Right lobe of liver (tissue), 6 donors: ENCODE measurements at regions not wholly inside any gene's neighbourhood (a gene's known extent, or its start where the extent isn't known, plus 50 kb on each side); places are given as distances from the start of the nearest gene placed in this dataset.

Experiments used
- ATAC-seq, 4 donors: fragments of 200-7000 bp; cut with Tn5 transposase; one replicate each; pipeline ENCODE4 v1.9.1; 2020; ENCODE audit warnings: mild to moderate bottlenecking in 4 of 4, moderate library complexity in 4 of 4
- DNase-seq, 3 donors: peaks; one replicate each; pipeline ENCODE4 v3.0.0-alpha.2; 2020
- H3K27ac ChIP-seq, 3 donors: fragments of 200-600 bp; one replicate each; pipeline ENCODE4 v1.8.0; 2022
- H3K27me3 ChIP-seq, 2 donors: fragments of 200-600 bp; one replicate each; pipeline ENCODE4 v1.8.0; 2022
- H3K36me3 ChIP-seq, 4 donors: fragments of 200-600 bp; sonication (generic) in 1 of 4; one replicate each; pipeline versions ENCODE4 v1.5.1 to v1.8.0; 2017 to 2022; ENCODE audit warnings: control low read depth in 1 of 4
- H3K4me1 ChIP-seq, 4 donors: fragments of 200-600 bp; sonication (generic) in 1 of 4; one replicate each; pipeline versions ENCODE4 v1.5.1 to v1.8.0; 2017 to 2022; ENCODE audit warnings: control low read depth in 1 of 4
- H3K4me3 ChIP-seq, 3 donors: fragments of 200-600 bp; one replicate each; pipeline ENCODE4 v1.8.0; 2022
- H3K9me3 ChIP-seq, 4 donors: fragments of 200-600 bp; sonication (generic) in 1 of 4; one replicate each; pipeline versions ENCODE4 v1.5.1 to v1.8.0; 2017 to 2022; ENCODE audit warnings: control low read depth in 1 of 4
- CTCF ChIP-seq, 4 donors: fragments of 200-600 bp in 3 of 4; fragments of 450-650 bp in 1 of 4; IDR thresholded peaks; one replicate each; pipeline versions ENCODE4 v1.5.1 to v1.8.0; 2016 to 2022; ENCODE audit warnings: antibody characterized with exemption in 4 of 4, mild to moderate bottlenecking in 2 of 4
- POLR2A ChIP-seq: fragments of 450-650 bp; IDR thresholded peaks from one replicate; pipeline ENCODE4 v1.6.1; 2017; ENCODE audit warnings: antibody characterized with exemption, mild to moderate bottlenecking
- WGBS: methylation state at CpG from one replicate; pipeline ENCODE4 v1.1.6; 2018; ENCODE audit warnings: low coverage, low lambda C conversion rate; ENCODE audit not compliant: insufficient coverage; ENCODE audit errors: missing lambda C conversion rate; 5-methylcytosine and 5-hydroxymethylcytosine counted together
- intact Hi-C, 2 donors: fragments of 100-400 bp; cut with DNase I; formaldehyde crosslinking; loops; one replicate each; pipeline versions ENCODE4 v1.11.2 to v1.14.1; 2022
- donor health status: DM: no; HTN: yes; CAD: no.
- donor health status: DM: no; HTN: no; CAD: no.
- donor health status: DM: no; HTN: no; CAD: no.
- donor health status: DM: no; HTN: yes; CAD: no.
- donor health status: DM: no; HTN: yes; CAD: no.

GRCh38 chr4:82017680-82018079, 356.1 kb downstream of the HNRNPD start:
- intact Hi-C loops = no loop called here
- Histone ChIP-seq H3K4me3 (no peak overlapping the region), H3K27me3 (no peaks in the 10 kb centered on the region), H3K27ac (no peak overlapping the region), H3K36me3 (no peaks in the 10 kb centered on the region), H3K9me3 (no peaks in the 10 kb centered on the region), H3K4me1 (no peaks in the 10 kb centered on the region)
- TF ChIP-seq CTCF (IDR thresholded peaks at IDR 0.05) (no peak), POLR2A (no peak)
- no peak for ATAC-seq
- DNase-seq = no peak
- 83% methylated on average over 1 of the region's 2 CpGs for WGBS

GRCh38 chr4:82005158-82005557, 368.6 kb downstream of the HNRNPD start:
- Histone ChIP-seq H3K4me1 (no peaks in the 10 kb centered on the region), H3K4me3 (no peak overlapping the region), H3K27me3 (no peaks in the 10 kb centered on the region), H3K27ac (no peak overlapping the region), H3K9me3 (no peaks in the 10 kb centered on the region), H3K36me3 (no peaks in the 10 kb centered on the region)
- TF ChIP-seq POLR2A (no peak), CTCF (IDR thresholded peaks at IDR 0.05) (no peak)
- DNase-seq (no peak), ATAC-seq (no peak)
- intact Hi-C loops = no loop called here
- WGBS = 50% methylated on average over 1 of the region's 1 CpG

- DNase-seq = no peak
- 76% methylated on average over 2 of the region's 2 CpGs for WGBS
- TF ChIP-seq POLR2A = no peak
- no peak for TF ChIP-seq CTCF (IDR thresholded peaks at IDR 0.05)
- no peaks in the 10 kb centered on the region for H3K9me3 ChIP-seq
- H3K36me3 ChIP-seq = no peaks in the 10 kb centered on the region
- no peaks in the 10 kb centered on the region for H3K27me3 ChIP-seq
- no peak overlapping the region for H3K4me3 ChIP-seq
- ATAC-seq = no peak
- H3K27ac ChIP-seq = no peak overlapping the region
- H3K4me1 ChIP-seq = no peaks in the 10 kb centered on the region
- intact Hi-C loops = no loop called here
Observed at GRCh38 chr4:81997313-81997712, 376.5 kb downstream of the HNRNPD start.

GRCh38 chr4:81990898-81991297, 382.9 kb downstream of the HNRNPD start:
- TF ChIP-seq CTCF (IDR thresholded peaks at IDR 0.05) = no peak
- DNase-seq = no peak
- ATAC-seq = no peak
- no peaks in the 10 kb centered on the region for H3K27me3 ChIP-seq
- no peak overlapping the region for H3K27ac ChIP-seq
- 38% methylated on average over 1 of the region's 1 CpG for WGBS
- H3K9me3 ChIP-seq = no peaks in the 10 kb centered on the region
- no peaks in the 10 kb centered on the region for H3K4me1 ChIP-seq
- H3K4me3 ChIP-seq = no peak overlapping the region
- no peaks in the 10 kb centered on the region for H3K36me3 ChIP-seq
- intact Hi-C loops = no loop called here

- H3K27me3 ChIP-seq = no peaks in the 10 kb centered on the region
- no peak for TF ChIP-seq POLR2A
- no peak for TF ChIP-seq CTCF (IDR thresholded peaks at IDR 0.05)
- H3K4me1 ChIP-seq = no peaks in the 10 kb centered on the region
- H3K4me3 ChIP-seq = no peak overlapping the region
- intact Hi-C loops = no loop called here
- ATAC-seq = no peak
- no peak overlapping the region for H3K27ac ChIP-seq
- DNase-seq = no peak
- no peaks in the 10 kb centered on the region for H3K36me3 ChIP-seq
- no peaks in the 10 kb centered on the region for H3K9me3 ChIP-seq
- WGBS = 26% methylated on average over 3 of the region's 4 CpGs
Observed at GRCh38 chr4:81990211-81990610, 383.6 kb downstream of the HNRNPD start.
